HepG2 (cell line): ENCODE measurements at regions not wholly inside any gene's neighbourhood (a gene's known extent, or its start where the extent isn't known, plus 50 kb on each side); places are given as distances from the start of the nearest gene placed in this dataset.

Source experiments
- CERS6 ChIP-seq: sonication (generic); formaldehyde crosslinking; IDR thresholded peaks from 2 replicates; pipeline ENCODE4 v1.5.0; 2020; ENCODE audit warnings: missing genetic modification reagents
- CREB1 ChIP-seq, 2 experiments: fragments of 450-650 bp in 1 of 2; IDR thresholded peaks; 2 replicates each; pipeline ENCODE4 v1.6.1; 2016 to 2017; ENCODE audit warnings: control low read depth in 1 of 2, mild to moderate bottlenecking in 1 of 2, missing compliant biosample characterization in 1 of 2, missing genetic modification characterization in 1 of 2
- EP300 ChIP-seq, 3 experiments: sonication (generic) in 1 of 3; formaldehyde crosslinking in 1 of 3; IDR thresholded peaks; 2 replicates each; pipeline versions ENCODE4 v1.5.1 to v1.6.1; 2011 to 2020; ENCODE audit warnings: low read depth in 2 of 3, low read length in 2 of 3, borderline replicate concordance in 1 of 3, improper control_type of control experiment in 1 of 3, mild to moderate bottlenecking in 1 of 3, missing genetic modification reagents in 1 of 3, moderate library complexity in 1 of 3
- FOXP4 ChIP-seq: sonication (generic); formaldehyde crosslinking; IDR thresholded peaks from 2 replicates; pipeline ENCODE4 v1.4.0; 2020; ENCODE audit warnings: missing genetic modification reagents
- MXI1 ChIP-seq: IDR thresholded peaks from 3 replicates; pipeline ENCODE4 v1.6.1; 2012; ENCODE audit warnings: low read depth, low read length, inconsistent platforms, borderline replicate concordance
- NFAT5 ChIP-seq: sonication (generic); formaldehyde crosslinking; IDR thresholded peaks from 2 replicates; pipeline ENCODE4 v1.4.0; 2020; ENCODE audit warnings: missing genetic modification reagents
- PAF1 ChIP-seq: IDR thresholded peaks from 2 replicates; pipeline ENCODE4 v1.6.1; 2016; ENCODE audit warnings: missing genetic modification reagents, missing compliant biosample characterization
- ZBED4 ChIP-seq: sonication (generic); formaldehyde crosslinking; IDR thresholded peaks from 2 replicates; pipeline ENCODE4 v1.4.0; 2020; ENCODE audit warnings: missing genetic modification reagents, borderline replicate concordance
- ZFP90 ChIP-seq: sonication (generic); formaldehyde crosslinking; IDR thresholded peaks from 2 replicates; pipeline ENCODE4 v1.8.0; 2022; ENCODE audit warnings: missing genetic modification reagents, mild to moderate bottlenecking, inconsistent platforms, borderline replicate concordance
- ZIK1 ChIP-seq: sonication (generic); formaldehyde crosslinking; IDR thresholded peaks from 2 replicates; pipeline ENCODE4 v1.5.0; 2020; ENCODE audit warnings: mild to moderate bottlenecking, low read depth, missing genetic modification reagents, borderline replicate concordance
- ZNF251 ChIP-seq: sonication (generic); formaldehyde crosslinking; IDR thresholded peaks from 2 replicates; pipeline ENCODE4 v1.9.0; 2021; ENCODE audit warnings: mild to moderate bottlenecking, missing genetic modification reagents
- ZNF569 ChIP-seq: sonication (generic); formaldehyde crosslinking; IDR thresholded peaks from 2 replicates; pipeline ENCODE4 v1.5.0; 2020; ENCODE audit warnings: mild to moderate bottlenecking, missing genetic modification reagents, moderate library complexity, borderline replicate concordance
- ZNF572 ChIP-seq: sonication (generic); formaldehyde crosslinking; IDR thresholded peaks from 2 replicates; pipeline ENCODE4 v1.5.1; 2020; ENCODE audit warnings: mild to moderate bottlenecking, missing genetic modification reagents
- ZNF598 ChIP-seq: sonication (generic); formaldehyde crosslinking; IDR thresholded peaks from 2 replicates; pipeline ENCODE4 v1.5.1; 2020; ENCODE audit warnings: mild to moderate bottlenecking, missing genetic modification reagents, borderline replicate concordance
- ZNF605 ChIP-seq: sonication (generic); formaldehyde crosslinking; IDR thresholded peaks from 2 replicates; pipeline ENCODE4 v1.8.0; 2022; ENCODE audit warnings: mild to moderate bottlenecking, missing genetic modification reagents

GRCh38 chr20:51306521-51307358 lies 235.8 kb downstream of the NFATC2 start (continued):
- peak; percentile 87; the same call in 1 of the 2 replicates for TF ChIP-seq ZNF598 (CRISPR knock-in tag)
- no peak for TF ChIP-seq ZFP90
- no peak for TF ChIP-seq CREB1 (IDR thresholded peaks at IDR 0.05)
- no peak for TF ChIP-seq CREB1 (CRISPR knock-in tag; IDR thresholded peaks at IDR 0.05)
- no peak for TF ChIP-seq NFAT5
- TF ChIP-seq ZIK1 (CRISPR knock-in tag): no peak; the same call in 1 of the 2 replicates
- no peak for TF ChIP-seq ZNF569 (CRISPR knock-in tag)
- TF ChIP-seq ZNF572: no peak; the same call in 1 of the 2 replicates
- TF ChIP-seq EP300 (IDR thresholded peaks at IDR 0.05; ENCODE audit: low read depth in 2 of 2, low read length in 2 of 2): no peak
- no peak for TF ChIP-seq EP300 (CRISPR knock-in tag; IDR thresholded peaks at IDR 0.05; ENCODE audit: borderline replicate concordance)
- no peak; the same call in 1 of the 2 replicates for TF ChIP-seq ZNF605 (CRISPR knock-in tag)
- TF ChIP-seq FOXP4 (CRISPR knock-in tag): no peak
- TF ChIP-seq PAF1: no peak
- no peak for TF ChIP-seq ZBED4 (CRISPR knock-in tag)
- TF ChIP-seq CERS6 (CRISPR knock-in tag): no peak
- TF ChIP-seq ZNF251 (CRISPR knock-in tag): no peak
- no peak for TF ChIP-seq MXI1
